GM12878 (cell line): ENCODE measurements at regions not wholly inside any gene's neighbourhood (a gene's known extent, or its start where the extent isn't known, plus 50 kb on each side); places are given as distances from the start of the nearest gene placed in this dataset.

Experiments used
- ATAC-seq: fragments of 200-7000 bp; cut with Tn5 transposase; 3 replicates; pipeline ENCODE4 v1.9.1; 2020; ENCODE audit warnings: mild to moderate bottlenecking, moderate library complexity
- BruUV-seq: library from RNA; stranded (reverse); fragments of 400-500 nt; replicated peaks from 2 replicates; lab custom pipeline; 2021; lab: Mats Ljungman, UMichigan
- CTCF ChIA-PET: fragments of 300-600 bp; sonication (Branson Sonifier 250); formaldehyde crosslinking; extraction: SDS; loops from one replicate; lab custom pipeline; 2021; ENCODE audit warnings: inconsistent platforms; lab: Yijun Ruan, JAX
- POLR2A ChIA-PET: fragments of 350-600 bp; formaldehyde crosslinking; extraction: SDS; loops from one replicate; lab custom pipeline; 2021; ENCODE audit warnings: inconsistent platforms; lab: Charles Lee
- RAD21 ChIA-PET: fragments of 300-600 bp; sonication (Branson Sonifier 250); formaldehyde crosslinking; loops from one replicate; lab custom pipeline; 2023; ENCODE audit warnings: antibody characterized with exemption; ENCODE audit not compliant: unreplicated experiment; lab: Charles Lee
- SMC1A ChIA-PET: fragments of 300-600 bp; sonication (Branson Sonifier 250); formaldehyde crosslinking; loops from one replicate; lab custom pipeline; 2023; ENCODE audit not compliant: unreplicated experiment, uncharacterized antibody; lab: Charles Lee
- DNase-seq: peaks from one replicate; pipeline ENCODE4 v3.0.0-alpha.2; 2011; ENCODE audit warnings: low read depth, low spot score
- FAIRE-seq: peaks from 3 replicates; lab custom pipeline; 2011; peaks lifted over from hg19 to GRCh38; lab: Jason Lieb, UNC
- H2AFZ ChIP-seq: 2 replicates; pipeline ENCODE4 v1.6.0; 2011; ENCODE audit warnings: low read depth, low read length, control low read depth; ENCODE audit not compliant: control insufficient read depth
- H3K27ac ChIP-seq: 2 replicates; pipeline ENCODE4 v1.5.1; 2011; ENCODE audit warnings: control low read depth; ENCODE audit not compliant: control insufficient read depth, insufficient read depth
- H3K27me3 ChIP-seq, 2 experiments: replicated peaks in 1 of 2; 2 replicates each; pipeline versions ENCODE4 v1.6.0 to v1.6.1; 2011; ENCODE audit warnings: low read length in 1 of 2; ENCODE audit not compliant: control insufficient read depth in 2 of 2, insufficient read depth in 2 of 2
- H3K36me3 ChIP-seq, 2 experiments: 2 replicates each; pipeline ENCODE4 v1.5.1; 2011; ENCODE audit warnings: low read length in 1 of 2; ENCODE audit not compliant: control insufficient read depth in 2 of 2, insufficient read depth in 2 of 2
- H3K4me1 ChIP-seq: 2 replicates; pipeline ENCODE4 v1.6.1; 2011; ENCODE audit warnings: mild to moderate bottlenecking, low read length, moderate library complexity, mixed read lengths; ENCODE audit not compliant: control insufficient read depth, insufficient read depth
- H3K4me2 ChIP-seq: 2 replicates; pipeline ENCODE4 v1.6.0; 2011; ENCODE audit warnings: control low read depth; ENCODE audit not compliant: control insufficient read depth, insufficient read depth
- H3K4me3 ChIP-seq: fragments of 200-600 bp; sonication (generic); 2 replicates; pipeline ENCODE4 v1.5.1; 2016
- H3K79me2 ChIP-seq: 2 replicates; pipeline ENCODE4 v1.6.0; 2011; ENCODE audit warnings: low read length; ENCODE audit not compliant: control insufficient read depth, insufficient read depth
- H3K9ac ChIP-seq: 2 replicates; pipeline ENCODE4 v1.8.0; 2011; ENCODE audit warnings: low read length, control low read depth, mixed read lengths; ENCODE audit not compliant: control insufficient read depth, insufficient read depth
- H3K9me3 ChIP-seq: replicated peaks from 3 replicates; pipeline ENCODE4 v1.5.1; 2011; ENCODE audit warnings: mild to moderate bottlenecking, low read length; ENCODE audit not compliant: control insufficient read depth, insufficient read depth
- H4K20me1 ChIP-seq: 2 replicates; pipeline ENCODE4 v1.6.0; 2011; ENCODE audit not compliant: control insufficient read depth, insufficient read depth
- BHLHE40 ChIP-seq, 2 experiments: fragments of 450-650 bp in 1 of 2; IDR thresholded peaks; 2 replicates each; pipeline ENCODE4 v1.6.1; 2011 to 2017; ENCODE audit warnings: low read depth in 2 of 2, borderline replicate concordance in 1 of 2, improper control_type of control experiment in 1 of 2, low read length in 1 of 2, mild to moderate bottlenecking in 1 of 2
- CHD2 ChIP-seq: IDR thresholded peaks from 2 replicates; pipeline ENCODE4 v1.6.1; 2011; ENCODE audit warnings: low read depth, low read length, improper control_type of control experiment, borderline replicate concordance
- EED ChIP-seq: sonication (generic); IDR thresholded peaks from 2 replicates; pipeline ENCODE4 v1.6.1; 2016; ENCODE audit warnings: antibody characterized with exemption, low read depth
- EGR1 ChIP-seq, 2 experiments: IDR thresholded peaks; 1 replicate in 1 of 2; 2 replicates in 1 of 2; pipeline ENCODE4 v1.6.1; 2011 to 2012; ENCODE audit warnings: low read depth in 2 of 2, low read length in 2 of 2, borderline replicate concordance in 1 of 2, mild to moderate bottlenecking in 1 of 2, moderate library complexity in 1 of 2
- EP300 ChIP-seq, 2 experiments: fragments of 150-350 bp in 1 of 2; IDR thresholded peaks; 2 replicates each; pipeline ENCODE4 v1.6.1; 2011 to 2012; ENCODE audit warnings: low read depth in 2 of 2, low read length in 2 of 2, borderline replicate concordance in 1 of 2, improper control_type of control experiment in 1 of 2, inconsistent platforms in 1 of 2; ENCODE audit not compliant: control insufficient read depth in 1 of 2
- FOXM1 ChIP-seq: IDR thresholded peaks from 2 replicates; pipeline ENCODE4 v1.6.1; 2012; ENCODE audit warnings: low read depth, mild to moderate bottlenecking, inconsistent platforms, low read length, moderate library complexity
- KLF5 ChIP-seq: fragments of 450-650 bp; IDR thresholded peaks from 2 replicates; pipeline ENCODE4 v1.6.1; 2014; ENCODE audit warnings: mild to moderate bottlenecking; ENCODE audit not compliant: partially characterized antibody
- NFYB ChIP-seq: IDR thresholded peaks from 2 replicates; pipeline ENCODE4 v1.6.1; 2011; ENCODE audit warnings: low read depth, mild to moderate bottlenecking, low read length, improper control_type of control experiment, moderate library complexity; ENCODE audit not compliant: insufficient read depth
- NR2C1 ChIP-seq: fragments of 450-650 bp; IDR thresholded peaks from 2 replicates; pipeline ENCODE4 v1.6.1; 2017; ENCODE audit warnings: antibody characterized with exemption, mild to moderate bottlenecking, moderate library complexity
- NR2C2 ChIP-seq: IDR thresholded peaks from 2 replicates; pipeline ENCODE4 v1.6.1; 2011; ENCODE audit warnings: borderline replicate concordance, low read depth; ENCODE audit not compliant: control insufficient read depth, insufficient read length
- PML ChIP-seq: IDR thresholded peaks from 2 replicates; pipeline ENCODE4 v1.6.1; 2012; ENCODE audit warnings: low read length, inconsistent platforms
- TCF12 ChIP-seq: IDR thresholded peaks from 2 replicates; pipeline ENCODE4 v1.6.1; 2011; ENCODE audit warnings: low read depth, mild to moderate bottlenecking, low read length
- TCF3 ChIP-seq: IDR thresholded peaks from 2 replicates; pipeline ENCODE4 v1.6.1; 2012; ENCODE audit warnings: low read depth, mild to moderate bottlenecking, low read length, borderline replicate concordance; ENCODE audit not compliant: insufficient read depth
- ZNF274 ChIP-seq: IDR thresholded peaks from one replicate; pipeline ENCODE4 v1.8.0; 2011; ENCODE audit not compliant: insufficient read length, insufficient read depth
- WGBS: methylation state at CpG from one replicate; pipeline ENCODE4 v1.1.6; 2016; ENCODE audit warnings: low lambda C conversion rate; ENCODE audit not compliant: insufficient replicate concordance, insufficient coverage; ENCODE audit errors: missing lambda C conversion rate; 5-methylcytosine and 5-hydroxymethylcytosine counted together
- in situ Hi-C: fragments of 300-500 bp; cut with MboI; formaldehyde crosslinking; loops from 9 replicates; pipeline ENCODE4 v1.14.3; 2018; ENCODE audit warnings: mixed read lengths
- intact Hi-C: fragments of 100-400 bp; cut with micrococcal nuclease; formaldehyde crosslinking; loops from one replicate; pipeline ENCODE4 v1.14.2; 2022; ENCODE audit not compliant: unreplicated experiment
- TF ChIP-seq, protein P1 (sequence below): fragments of 450-650 bp; conservative IDR thresholded peaks from 2 replicates; pipeline ENCODE4 v1.6.1; 2017; ENCODE audit warnings: mild to moderate bottlenecking, moderate library complexity
- TF ChIP-seq, protein P2 (sequence below): IDR thresholded peaks from 2 replicates; pipeline ENCODE4 v1.6.1; 2012; ENCODE audit warnings: low read depth, low read length, improper control_type of control experiment
- TF ChIP-seq, protein P3 (sequence below): IDR thresholded peaks from 2 replicates; pipeline ENCODE4 v1.6.1; 2012; ENCODE audit warnings: low read depth, low read length, improper control_type of control experiment
- TF ChIP-seq, protein P4 (sequence below): fragments of 450-650 bp; IDR thresholded peaks from 2 replicates; pipeline ENCODE4 v1.6.1; 2017; ENCODE audit warnings: antibody characterized with exemption, mild to moderate bottlenecking, moderate library complexity

DNA sequence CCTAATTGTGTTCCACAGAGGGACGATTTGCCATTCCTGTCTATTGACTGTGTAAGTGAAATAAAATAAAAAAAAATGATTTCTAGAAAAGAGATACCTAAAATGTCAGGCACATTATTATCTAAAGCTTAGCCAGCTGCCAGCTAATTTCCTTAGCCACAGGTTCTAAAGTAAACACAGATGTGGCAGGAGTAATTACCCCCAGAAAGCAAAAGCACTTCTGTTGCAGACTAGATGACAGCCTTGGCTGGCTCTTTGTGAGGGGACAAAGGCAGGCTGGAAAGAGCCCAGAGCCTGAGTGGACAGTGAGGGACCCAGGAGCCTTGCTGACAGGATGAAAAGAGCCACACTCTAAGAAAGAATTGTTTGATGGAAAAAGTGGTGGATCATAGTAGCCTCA, 418.1 kb downstream of the LRIG3 start (continued):
- TF ChIP-seq, protein P1, sequence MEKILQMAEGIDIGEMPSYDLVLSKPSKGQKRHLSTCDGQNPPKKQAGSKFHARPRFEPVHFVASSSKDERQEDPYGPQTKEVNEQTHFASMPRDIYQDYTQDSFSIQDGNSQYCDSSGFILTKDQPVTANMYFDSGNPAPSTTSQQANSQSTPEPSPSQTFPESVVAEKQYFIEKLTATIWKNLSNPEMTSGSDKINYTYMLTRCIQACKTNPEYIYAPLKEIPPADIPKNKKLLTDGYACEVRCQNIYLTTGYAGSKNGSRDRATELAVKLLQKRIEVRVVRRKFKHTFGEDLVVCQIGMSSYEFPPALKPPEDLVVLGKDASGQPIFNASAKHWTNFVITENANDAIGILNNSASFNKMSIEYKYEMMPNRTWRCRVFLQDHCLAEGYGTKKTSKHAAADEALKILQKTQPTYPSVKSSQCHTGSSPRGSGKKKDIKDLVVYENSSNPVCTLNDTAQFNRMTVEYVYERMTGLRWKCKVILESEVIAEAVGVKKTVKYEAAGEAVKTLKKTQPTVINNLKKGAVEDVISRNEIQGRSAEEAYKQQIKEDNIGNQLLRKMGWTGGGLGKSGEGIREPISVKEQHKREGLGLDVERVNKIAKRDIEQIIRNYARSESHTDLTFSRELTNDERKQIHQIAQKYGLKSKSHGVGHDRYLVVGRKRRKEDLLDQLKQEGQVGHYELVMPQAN: no peak
- TF ChIP-seq, protein P2, sequence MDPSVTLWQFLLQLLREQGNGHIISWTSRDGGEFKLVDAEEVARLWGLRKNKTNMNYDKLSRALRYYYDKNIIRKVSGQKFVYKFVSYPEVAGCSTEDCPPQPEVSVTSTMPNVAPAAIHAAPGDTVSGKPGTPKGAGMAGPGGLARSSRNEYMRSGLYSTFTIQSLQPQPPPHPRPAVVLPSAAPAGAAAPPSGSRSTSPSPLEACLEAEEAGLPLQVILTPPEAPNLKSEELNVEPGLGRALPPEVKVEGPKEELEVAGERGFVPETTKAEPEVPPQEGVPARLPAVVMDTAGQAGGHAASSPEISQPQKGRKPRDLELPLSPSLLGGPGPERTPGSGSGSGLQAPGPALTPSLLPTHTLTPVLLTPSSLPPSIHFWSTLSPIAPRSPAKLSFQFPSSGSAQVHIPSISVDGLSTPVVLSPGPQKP: no peak
- no peak for TF ChIP-seq KLF5
- no peak for TF ChIP-seq BHLHE40 (IDR thresholded peaks at IDR 0.05; ENCODE audit: borderline replicate concordance in 1 of 2, low read depth in 2 of 2, low read length in 1 of 2)
- no peak for TF ChIP-seq EGR1 (IDR thresholded peaks at IDR 0.05; ENCODE audit: borderline replicate concordance in 1 of 2, low read depth in 2 of 2, low read length in 2 of 2)

DNA sequence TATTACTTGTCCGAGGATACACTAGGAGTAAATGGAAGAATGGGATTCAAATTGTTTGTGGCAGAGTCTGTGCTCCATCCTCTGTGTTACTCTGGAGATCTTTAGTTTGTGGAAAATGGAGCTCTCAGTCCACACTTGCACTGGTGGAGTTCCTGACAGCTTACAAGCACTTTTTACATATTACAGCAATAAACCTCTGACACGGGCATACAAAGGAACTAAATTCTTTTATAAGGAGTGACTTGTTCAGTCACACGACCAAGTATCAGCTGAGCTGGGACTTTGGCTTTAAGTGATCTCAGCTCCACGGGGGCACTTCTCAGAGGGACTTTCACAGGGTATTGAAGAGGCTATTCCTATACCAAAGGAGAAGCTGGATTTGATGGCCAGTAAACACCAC, 417.5 kb downstream of the LRIG3 start:
- ChIA-PET SMC1A (no interaction called here), POLR2A (no interaction called here), RAD21 (no interaction called here), CTCF (interaction anchor here (0.9 to 1.1 kb wide), 2 partner anchors 14 to 19 kb away, joined by 3 read pairs; no protein-coding TSS in a partner anchor)
- H3K4me1 ChIP-seq: no peaks in the 10 kb centered on the region
- no peak overlapping the region for H2AFZ ChIP-seq
- intact Hi-C loops (no loop called here), in situ Hi-C loops (no loop called here)
- DNase-seq (no peak), ATAC-seq (no peak), FAIRE-seq (no peak)
- H3K79me2 ChIP-seq: no peaks in the 10 kb centered on the region
- no peak overlapping the region for H3K4me2 ChIP-seq
- H4K20me1 ChIP-seq: no peaks in the 10 kb centered on the region
- no peak overlapping the region for H3K4me3 ChIP-seq
- no peak overlapping the region for H3K27ac ChIP-seq
- H3K27me3 ChIP-seq: no peaks in the 10 kb centered on the region
- 15% methylated on average over 4 of the region's 4 CpGs for WGBS
- no peaks in the 10 kb centered on the region for H3K36me3 ChIP-seq
- no peaks in the 10 kb centered on the region for H3K9me3 ChIP-seq
- no TSS peak for BruUV-seq
- no peak overlapping the region for H3K9ac ChIP-seq
- TF ChIP-seq, protein P3, sequence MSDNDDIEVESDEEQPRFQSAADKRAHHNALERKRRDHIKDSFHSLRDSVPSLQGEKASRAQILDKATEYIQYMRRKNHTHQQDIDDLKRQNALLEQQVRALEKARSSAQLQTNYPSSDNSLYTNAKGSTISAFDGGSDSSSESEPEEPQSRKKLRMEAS: no peak
- TF ChIP-seq CHD2: no peak
- no peak for TF ChIP-seq PML
- no peak for TF ChIP-seq TCF3
- TF ChIP-seq FOXM1: no peak
- TF ChIP-seq NFYB: no peak
- TF ChIP-seq NR2C2: no peak
- no peak for TF ChIP-seq ZNF274
- no peak for TF ChIP-seq NR2C1
- no peak for TF ChIP-seq EP300 (IDR thresholded peaks at IDR 0.05; ENCODE audit: borderline replicate concordance in 1 of 2, control insufficient read depth in 1 of 2, low read depth in 2 of 2, low read length in 2 of 2)
- TF ChIP-seq, protein P4, sequence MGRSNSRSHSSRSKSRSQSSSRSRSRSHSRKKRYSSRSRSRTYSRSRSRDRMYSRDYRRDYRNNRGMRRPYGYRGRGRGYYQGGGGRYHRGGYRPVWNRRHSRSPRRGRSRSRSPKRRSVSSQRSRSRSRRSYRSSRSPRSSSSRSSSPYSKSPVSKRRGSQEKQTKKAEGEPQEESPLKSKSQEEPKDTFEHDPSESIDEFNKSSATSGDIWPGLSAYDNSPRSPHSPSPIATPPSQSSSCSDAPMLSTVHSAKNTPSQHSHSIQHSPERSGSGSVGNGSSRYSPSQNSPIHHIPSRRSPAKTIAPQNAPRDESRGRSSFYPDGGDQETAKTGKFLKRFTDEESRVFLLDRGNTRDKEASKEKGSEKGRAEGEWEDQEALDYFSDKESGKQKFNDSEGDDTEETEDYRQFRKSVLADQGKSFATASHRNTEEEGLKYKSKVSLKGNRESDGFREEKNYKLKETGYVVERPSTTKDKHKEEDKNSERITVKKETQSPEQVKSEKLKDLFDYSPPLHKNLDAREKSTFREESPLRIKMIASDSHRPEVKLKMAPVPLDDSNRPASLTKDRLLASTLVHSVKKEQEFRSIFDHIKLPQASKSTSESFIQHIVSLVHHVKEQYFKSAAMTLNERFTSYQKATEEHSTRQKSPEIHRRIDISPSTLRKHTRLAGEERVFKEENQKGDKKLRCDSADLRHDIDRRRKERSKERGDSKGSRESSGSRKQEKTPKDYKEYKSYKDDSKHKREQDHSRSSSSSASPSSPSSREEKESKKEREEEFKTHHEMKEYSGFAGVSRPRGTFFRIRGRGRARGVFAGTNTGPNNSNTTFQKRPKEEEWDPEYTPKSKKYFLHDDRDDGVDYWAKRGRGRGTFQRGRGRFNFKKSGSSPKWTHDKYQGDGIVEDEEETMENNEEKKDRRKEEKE: no peak
- no peak for TF ChIP-seq EED
- TF ChIP-seq TCF12: no peak
